C4-2B (cell line): ENCODE measurements at regions not wholly inside any gene's neighbourhood (a gene's known extent, or its start where the extent isn't known, plus 50 kb on each side); places are given as distances from the start of the nearest gene placed in this dataset.

Experiments
- H3K27ac ChIP-seq: fragments of 450-650 bp; 2 replicates; pipeline ENCODE4 v1.5.1; 2017
- CTCF ChIP-seq: fragments of 450-650 bp; conservative IDR thresholded peaks from 2 replicates; pipeline ENCODE4 v1.5.1; 2017; ENCODE audit warnings: mild to moderate bottlenecking
- ZFX ChIP-seq: fragments of 450-650 bp; IDR thresholded peaks from 2 replicates; pipeline ENCODE4 v1.6.1; 2017

- H3K27ac ChIP-seq: no peak overlapping the region
- TF ChIP-seq CTCF (peak; percentile 96), ZFX (no peak)
Measured at GRCh38 chr3:139111392-139112229, 66.9 kb upstream of the PRR23C start.

DNA sequence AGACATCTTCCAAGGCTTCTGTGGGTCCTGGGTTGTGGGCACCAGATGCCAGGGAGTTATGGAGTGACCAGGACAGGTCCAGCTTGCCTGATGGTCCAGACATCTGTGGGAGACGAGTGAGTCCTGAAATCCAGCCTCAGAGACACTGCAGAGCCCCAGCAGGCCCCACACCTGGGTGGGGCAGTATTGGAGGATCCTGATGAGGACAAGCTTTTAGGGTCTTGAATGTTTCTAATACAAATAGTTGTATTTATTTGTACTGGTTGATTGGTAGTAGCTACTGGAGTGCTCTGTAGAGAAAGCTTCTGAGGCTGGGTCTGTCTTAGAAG, 67.5 kb upstream of the PRR23C start:
- H3K27ac ChIP-seq: no peak overlapping the region
- no peak for TF ChIP-seq ZFX
- peak; percentile 69; the same call in 1 of the 2 replicates for TF ChIP-seq CTCF

DNA sequence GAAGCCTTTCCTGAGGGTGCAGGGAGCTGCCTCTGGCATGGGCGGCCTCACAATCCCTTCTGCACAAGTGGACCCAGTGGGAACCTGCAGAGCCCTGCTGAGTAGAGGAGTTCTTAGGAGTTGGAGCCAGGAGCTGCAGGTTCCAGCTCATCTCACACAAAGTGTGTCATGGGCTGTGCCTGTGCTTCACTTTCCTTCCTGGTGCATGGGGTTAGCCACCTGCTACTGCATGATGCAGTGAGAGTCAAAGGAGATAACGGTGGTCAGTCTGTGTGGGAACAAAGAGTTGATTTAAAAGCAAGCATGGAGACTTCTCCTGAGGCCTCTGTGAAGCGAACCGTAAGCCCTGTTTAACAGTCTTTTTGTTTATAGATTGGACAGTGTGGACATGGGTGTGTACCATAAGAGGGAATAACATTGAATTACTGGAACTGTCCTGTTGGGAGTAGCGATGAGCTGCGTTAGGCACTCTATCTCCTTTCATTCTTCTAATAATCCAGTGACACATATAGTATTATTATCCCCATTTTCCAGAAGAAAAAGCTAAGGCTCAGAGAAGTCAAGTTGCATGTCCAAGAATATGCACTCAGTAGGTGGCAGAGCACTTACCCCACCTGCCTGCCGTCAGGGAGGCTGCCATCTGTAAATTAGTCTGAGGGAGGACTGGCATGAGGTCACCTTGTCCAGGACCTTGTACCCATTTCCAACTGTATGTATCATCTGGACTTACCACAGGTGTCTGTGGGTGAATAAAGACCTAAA, 68.7 kb upstream of the PRR23C start:
- TF ChIP-seq ZFX (no peak), CTCF (no peak)
- no peak overlapping the region for H3K27ac ChIP-seq

DNA sequence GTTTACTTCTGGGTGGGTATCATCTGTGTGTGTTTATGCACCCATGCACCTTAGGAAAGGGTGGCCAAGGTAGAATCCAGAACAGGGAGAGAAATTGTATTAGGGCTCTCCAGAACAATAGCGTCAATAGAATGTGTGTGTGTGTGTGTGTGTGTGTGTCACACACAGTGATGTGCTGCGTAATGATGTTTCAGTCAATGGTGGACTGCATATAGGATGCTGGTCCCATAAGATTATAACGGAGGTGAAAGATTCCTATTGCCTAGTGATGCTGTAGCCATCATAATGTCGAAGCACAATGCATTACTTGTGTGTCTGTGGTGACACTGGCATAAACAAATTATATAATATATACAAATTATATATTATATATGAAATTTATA, 69.3 kb upstream of the PRR23C start:
- no peak overlapping the region for H3K27ac ChIP-seq
- TF ChIP-seq ZFX (no peak), CTCF (no peak)

DNA sequence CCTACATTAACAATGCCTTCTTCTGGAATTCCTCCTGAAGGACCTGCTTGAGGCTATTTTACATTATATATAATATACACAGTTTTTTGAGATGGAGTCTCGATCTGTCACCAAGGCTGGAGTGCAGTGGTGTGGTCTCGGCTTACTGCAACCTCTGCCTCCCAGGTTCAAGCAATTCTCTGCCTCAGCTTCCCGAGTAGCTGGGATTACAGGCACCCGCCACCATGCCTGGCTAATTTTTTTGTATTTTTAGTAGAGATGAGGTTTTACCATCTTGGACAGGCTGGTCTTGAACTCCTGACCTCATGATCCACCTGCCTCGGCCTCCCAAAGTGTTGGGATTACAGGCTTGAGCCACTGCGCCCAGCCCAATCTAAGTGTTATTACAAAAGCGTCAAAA, 71.9 kb upstream of the PRR23C start:
- peak overlapping the region; percentile 84 for H3K27ac ChIP-seq

DNA sequence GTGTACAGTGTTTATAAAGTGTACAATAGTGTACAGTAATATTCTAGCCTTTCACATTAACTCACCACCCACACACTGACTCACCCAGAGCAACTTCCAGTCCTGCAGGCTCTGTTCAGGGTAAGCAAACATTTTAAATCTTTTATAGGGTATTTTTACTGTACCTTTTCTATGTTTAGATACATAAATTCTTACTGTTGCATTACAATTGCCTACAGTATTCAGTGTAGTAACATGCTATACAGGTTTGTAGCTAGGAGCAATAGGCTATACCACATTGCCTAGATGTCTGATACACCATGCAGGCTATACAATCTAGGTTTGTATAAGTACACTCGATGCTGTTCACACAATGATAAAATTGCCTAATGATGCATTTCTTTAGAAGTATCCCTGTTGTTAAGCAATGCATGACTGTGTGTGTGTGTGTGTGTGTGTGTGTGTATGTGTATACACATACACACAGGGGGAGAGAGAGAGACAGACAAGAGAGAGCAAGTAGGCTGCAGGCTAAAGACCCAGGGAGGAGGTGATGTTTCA, 72.5 kb upstream of the PRR23C start:
- no peak for TF ChIP-seq ZFX
- no peak for TF ChIP-seq CTCF
- H3K27ac ChIP-seq: peak overlapping the region; percentile 84

DNA sequence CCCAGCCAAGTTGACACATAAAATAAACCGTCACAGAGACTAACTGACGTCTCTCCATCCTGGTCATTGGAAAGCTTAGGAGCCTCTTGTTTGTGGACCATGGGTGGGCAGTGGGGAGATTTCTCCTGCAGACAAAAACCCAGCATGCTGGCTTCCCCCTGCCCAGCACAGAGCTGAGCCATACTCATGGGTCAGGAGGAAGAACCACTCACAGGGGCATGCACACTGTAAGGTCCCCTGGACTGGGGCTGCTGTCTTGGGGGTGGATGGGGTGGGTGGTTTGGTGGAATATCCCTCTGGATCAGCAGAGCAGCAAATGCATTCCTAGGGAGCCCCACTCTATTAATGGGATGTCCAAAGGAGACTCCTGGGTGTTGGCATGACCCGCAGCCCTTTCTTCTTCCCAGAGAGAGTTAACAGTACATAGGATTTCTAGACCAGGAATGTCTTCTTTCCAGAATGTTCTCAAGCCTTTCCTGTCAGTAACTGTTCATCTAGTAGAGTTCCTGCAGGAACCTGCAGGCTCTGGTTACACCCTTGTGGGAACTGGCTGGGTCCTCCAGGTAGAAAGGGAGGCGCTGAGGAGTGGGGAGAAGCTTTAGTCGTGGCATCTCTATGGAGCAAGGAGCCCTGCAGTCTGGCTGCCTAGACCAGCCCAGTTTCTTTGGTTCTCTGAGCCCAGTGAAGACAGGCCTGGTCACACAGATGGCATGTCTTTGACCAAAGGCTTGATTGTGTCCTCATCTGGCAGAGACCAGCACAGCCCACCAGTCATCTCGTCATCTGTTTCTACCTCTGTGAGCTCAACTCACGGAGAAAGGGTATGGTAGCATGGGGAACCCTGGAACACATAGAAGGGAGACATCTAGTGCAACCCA, 73.4 kb upstream of the PRR23C start:
- no peak for TF ChIP-seq CTCF
- TF ChIP-seq ZFX: no peak
- H3K27ac ChIP-seq: peak overlapping the region; percentile 77
